OCI-LY3 (cell line): ENCODE measurements at regions not wholly inside any gene's neighbourhood (a gene's known extent, or its start where the extent isn't known, plus 50 kb on each side); places are given as distances from the start of the nearest gene placed in this dataset.

Experiments
- H2AFZ ChIP-seq: fragments of 200-600, 300-600 bp; shearing (Covaris generic); 2 replicates; pipeline ENCODE4 v1.6.0; 2014; ENCODE audit warnings: antibody characterized with exemption, low read depth, low read length
- H3K27ac ChIP-seq: fragments of 200-600, 300-600 bp; sonication (generic); 2 replicates; pipeline ENCODE4 v1.5.1; 2014; ENCODE audit warnings: mild to moderate bottlenecking, low read length, moderate library complexity, mixed read lengths
- H3K27me3 ChIP-seq: fragments of 200-600, 300-600 bp; sonication (generic); 2 replicates; pipeline ENCODE4 v1.6.1; 2014; ENCODE audit warnings: low read depth, low read length, mixed read lengths
- H3K36me3 ChIP-seq: fragments of 200-600, 300-600 bp; sonication (generic); replicated peaks from 2 replicates; pipeline ENCODE3; 2014; ENCODE audit warnings: low read depth, low read length, mixed read lengths
- H3K4me1 ChIP-seq: fragments of 300-600, 200-600 bp; sonication (generic); 2 replicates; pipeline ENCODE4 v1.6.1; 2014; ENCODE audit warnings: low read length, mixed read lengths
- H3K4me2 ChIP-seq: fragments of 200-600, 300-600 bp; sonication (generic); 2 replicates; pipeline ENCODE4 v1.6.1; 2014; ENCODE audit warnings: low read length, mixed read lengths
- H3K4me3 ChIP-seq: fragments of 300-600, 200-600 bp; sonication (generic); 2 replicates; pipeline ENCODE4 v1.5.1; 2014; ENCODE audit warnings: antibody characterized with exemption, mild to moderate bottlenecking, low read length, moderate library complexity
- H3K79me2 ChIP-seq: fragments of 300-600, 200-600 bp; shearing (Covaris generic); 2 replicates; pipeline ENCODE4 v1.6.1; 2014; ENCODE audit warnings: mild to moderate bottlenecking, low read length, mixed read lengths
- H3K9ac ChIP-seq: fragments of 300-600, 200-600 bp; shearing (Covaris generic); 2 replicates; pipeline ENCODE4 v1.6.0; 2014; ENCODE audit warnings: mild to moderate bottlenecking, low read length, moderate library complexity
- H3K9me3 ChIP-seq: fragments of 200-600, 300-600 bp; shearing (Covaris generic); 2 replicates; pipeline ENCODE4 v1.6.1; 2014; ENCODE audit warnings: low read length, mixed read lengths; ENCODE audit not compliant: insufficient read depth
- H4K20me1 ChIP-seq: fragments of 200-600, 300-600 bp; sonication (generic); 2 replicates; pipeline ENCODE4 v1.6.1; 2016; ENCODE audit warnings: low read length, mixed read lengths; ENCODE audit not compliant: insufficient read depth
- EZH2phosphoT487 ChIP-seq: fragments of 200-600 bp; shearing (Covaris generic); IDR thresholded peaks from 2 replicates; pipeline ENCODE4 v1.6.1; 2018; ENCODE audit warnings: antibody characterized with exemption, mixed run types, low read depth
- TF ChIP-seq, protein P1 (sequence below): fragments of 200-600, 300-600 bp; sonication (generic); IDR thresholded peaks from 2 replicates; pipeline ENCODE4 v1.5.1; 2014; ENCODE audit warnings: antibody characterized with exemption, low read length, low read depth

DNA sequence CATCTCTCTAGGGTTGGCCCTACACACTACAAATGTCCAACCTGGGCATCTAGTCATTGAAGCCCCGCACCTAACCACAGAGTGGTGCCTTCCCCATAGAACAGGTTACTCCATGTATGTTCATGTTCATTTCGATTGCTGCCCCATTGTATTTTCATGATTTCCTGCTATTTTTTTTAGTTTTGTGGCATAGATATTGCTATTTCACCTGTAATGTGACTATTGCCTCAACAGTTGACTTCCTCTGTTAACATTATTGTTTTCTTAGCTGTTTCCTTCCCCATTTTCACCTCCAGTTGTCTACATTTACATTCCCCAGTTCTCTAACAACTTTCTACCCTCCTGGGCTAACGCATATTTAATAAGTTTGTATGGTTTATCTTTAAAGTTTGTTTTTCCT lies 137.7 kb upstream of the RBMS3 start:
- H3K4me2 ChIP-seq: no peak overlapping the region
- TF ChIP-seq, protein P1, sequence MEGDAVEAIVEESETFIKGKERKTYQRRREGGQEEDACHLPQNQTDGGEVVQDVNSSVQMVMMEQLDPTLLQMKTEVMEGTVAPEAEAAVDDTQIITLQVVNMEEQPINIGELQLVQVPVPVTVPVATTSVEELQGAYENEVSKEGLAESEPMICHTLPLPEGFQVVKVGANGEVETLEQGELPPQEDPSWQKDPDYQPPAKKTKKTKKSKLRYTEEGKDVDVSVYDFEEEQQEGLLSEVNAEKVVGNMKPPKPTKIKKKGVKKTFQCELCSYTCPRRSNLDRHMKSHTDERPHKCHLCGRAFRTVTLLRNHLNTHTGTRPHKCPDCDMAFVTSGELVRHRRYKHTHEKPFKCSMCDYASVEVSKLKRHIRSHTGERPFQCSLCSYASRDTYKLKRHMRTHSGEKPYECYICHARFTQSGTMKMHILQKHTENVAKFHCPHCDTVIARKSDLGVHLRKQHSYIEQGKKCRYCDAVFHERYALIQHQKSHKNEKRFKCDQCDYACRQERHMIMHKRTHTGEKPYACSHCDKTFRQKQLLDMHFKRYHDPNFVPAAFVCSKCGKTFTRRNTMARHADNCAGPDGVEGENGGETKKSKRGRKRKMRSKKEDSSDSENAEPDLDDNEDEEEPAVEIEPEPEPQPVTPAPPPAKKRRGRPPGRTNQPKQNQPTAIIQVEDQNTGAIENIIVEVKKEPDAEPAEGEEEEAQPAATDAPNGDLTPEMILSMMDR: no peak

GRCh38 chr3:29144361-29144760 lies 136.5 kb upstream of the RBMS3 start:
- no peak overlapping the region for H3K4me2 ChIP-seq
- no peak overlapping the region for H3K4me3 ChIP-seq

More for the DNA sequence above, 137.7 kb upstream of the RBMS3 start:
- Histone ChIP-seq H3K4me1 (no peaks in the 10 kb centered on the region), H3K27ac (no peak overlapping the region), H4K20me1 (no peaks in the 10 kb centered on the region), H3K4me3 (no peak overlapping the region), H3K36me3 (no peaks in the 10 kb centered on the region), H3K9me3 (no peaks in the 10 kb centered on the region), H3K9ac (no peak overlapping the region), H3K27me3 (peaks cover 17% of the 10 kb centered on the region), H2AFZ (no peak overlapping the region), H3K79me2 (no peaks in the 10 kb centered on the region)

DNA sequence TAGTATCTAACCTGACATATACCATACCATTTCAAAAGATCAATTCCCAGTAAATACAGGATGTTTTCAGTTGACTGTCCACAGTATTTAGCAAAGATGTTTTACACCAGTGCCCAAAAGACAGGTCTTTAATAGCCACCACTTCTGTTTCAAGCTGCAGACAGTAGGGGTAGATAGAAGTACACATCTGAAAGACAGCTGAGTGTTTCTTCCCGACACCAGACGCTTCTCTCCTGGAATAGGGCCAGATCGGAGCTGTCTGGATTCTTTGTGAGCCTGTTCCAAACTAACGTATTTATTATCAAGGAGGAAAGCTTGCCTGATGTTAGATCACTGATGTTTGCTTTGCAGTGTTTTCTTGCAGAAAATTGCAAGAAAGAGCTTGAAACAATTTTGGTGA lies 136.1 kb upstream of the RBMS3 start:
- H3K4me1 ChIP-seq: no peaks in the 10 kb centered on the region
- H3K27me3 ChIP-seq: peaks cover 27% of the 10 kb centered on the region
- no peak overlapping the region for H2AFZ ChIP-seq
- H3K9ac ChIP-seq: no peak overlapping the region
- no peak overlapping the region for H3K4me2 ChIP-seq
- TF ChIP-seq, protein P1: no peak
- no peak for TF ChIP-seq EZH2phosphoT487
- H3K4me3 ChIP-seq: no peak overlapping the region
- H3K79me2 ChIP-seq: no peaks in the 10 kb centered on the region
- H4K20me1 ChIP-seq: no peaks in the 10 kb centered on the region
- H3K9me3 ChIP-seq: no peaks in the 10 kb centered on the region
- no peaks in the 10 kb centered on the region for H3K36me3 ChIP-seq
- H3K27ac ChIP-seq: no peak overlapping the region

More at GRCh38 chr3:29144361-29144760, 136.5 kb upstream of the RBMS3 start:
- Histone ChIP-seq H3K4me1 (no peaks in the 10 kb centered on the region), H2AFZ (no peak overlapping the region), H3K9ac (no peak overlapping the region), H4K20me1 (no peaks in the 10 kb centered on the region), H3K27ac (no peak overlapping the region), H3K9me3 (no peaks in the 10 kb centered on the region), H3K79me2 (no peaks in the 10 kb centered on the region), H3K27me3 (peaks cover 23% of the 10 kb centered on the region), H3K36me3 (no peaks in the 10 kb centered on the region)
- TF ChIP-seq, protein P1: no peak
- no peak for TF ChIP-seq EZH2phosphoT487

GRCh38 chr3:29145360-29145759 lies 135.5 kb upstream of the RBMS3 start:
- H3K27me3 ChIP-seq: peaks cover 31% of the 10 kb centered on the region
- no peaks in the 10 kb centered on the region for H3K79me2 ChIP-seq
- H3K9ac ChIP-seq: no peak overlapping the region
- TF ChIP-seq EZH2phosphoT487: no peak
- TF ChIP-seq, protein P1: no peak
- H2AFZ ChIP-seq: no peak overlapping the region
- no peak overlapping the region for H3K27ac ChIP-seq
- H3K4me1 ChIP-seq: no peaks in the 10 kb centered on the region
- H3K4me2 ChIP-seq: no peak overlapping the region
- no peaks in the 10 kb centered on the region for H3K9me3 ChIP-seq
- H3K36me3 ChIP-seq: no peaks in the 10 kb centered on the region
- H4K20me1 ChIP-seq: no peaks in the 10 kb centered on the region
- H3K4me3 ChIP-seq: no peak overlapping the region
